ENCODE measurements at regions not wholly inside any gene's neighbourhood (a gene's known extent, or its start where the extent isn't known, plus 50 kb on each side); places are given as distances from the start of the nearest gene placed in this dataset.

DNA sequence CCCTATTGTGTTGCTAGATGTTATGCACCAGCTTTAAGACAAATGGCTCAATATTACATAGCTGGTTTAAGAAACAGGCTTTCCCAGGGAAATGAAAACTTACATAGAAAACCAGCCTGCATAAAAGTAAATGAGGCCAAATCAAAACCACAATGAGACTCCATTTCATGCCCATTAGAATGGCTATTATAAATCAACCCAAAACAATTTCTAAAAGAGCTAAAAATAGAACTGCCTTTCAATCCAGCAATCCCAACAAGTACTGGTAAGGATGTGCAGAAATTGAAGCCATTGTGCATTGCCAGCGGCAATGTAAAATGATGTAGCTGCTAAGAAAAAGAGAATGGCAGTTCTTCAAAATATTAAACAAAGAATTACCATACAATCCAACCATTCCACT lies 1170.0 kb upstream of the CDH9 start:
- Mint-ChIP-seq H3K4me1 (no peaks in the 10 kb centered on the region), H3K27ac (no peak overlapping the region), H3K27me3 (ENCODE audit: insufficient read depth, low read depth, poor library complexity) (peaks cover 1% of the 10 kb centered on the region), H3K9me3 (no peaks in the 10 kb centered on the region), H3K36me3 (ENCODE audit: low read depth) (no peaks in the 10 kb centered on the region), H3K4me3 (no peak overlapping the region)
- no peak for DNase-seq (ENCODE audit: low spot score)
- H3K4me1 ChIP-seq (ENCODE audit: insufficient read depth) = no peaks in the 10 kb centered on the region
- no peaks in the 10 kb centered on the region for H3K79me2 ChIP-seq (replicated peaks; ENCODE audit: insufficient read depth)
- H3K9me2 ChIP-seq (ENCODE audit: insufficient read depth) = no peaks in the 10 kb centered on the region; the same call in 1 of the 2 replicates
- no peaks in the 10 kb centered on the region for H4K20me1 ChIP-seq (replicated peaks; ENCODE audit: insufficient read depth)
- H3K36me3 ChIP-seq (ENCODE audit: insufficient read depth) = no peaks in the 10 kb centered on the region
- no peak overlapping the region for H3K27ac ChIP-seq (ENCODE audit: low read depth)
- no peak overlapping the region for H3K4me2 ChIP-seq
- TF ChIP-seq JUNB (IDR thresholded peaks at IDR 0.05; ENCODE audit: unreplicated experiment) (no peak), NANOG (IDR thresholded peaks at IDR 0.05; ENCODE audit: borderline replicate concordance) (no peak), EZH2phosphoT487 (IDR thresholded peaks at IDR 0.05; ENCODE audit: unreplicated experiment) (no peak), ZNF114 (CRISPR knock-in tag; IDR thresholded peaks at IDR 0.05) (no peak), CREB1 (CRISPR knock-in tag; IDR thresholded peaks at IDR 0.05; ENCODE audit: low read depth) (no peak), ZNF331 (CRISPR knock-in tag; IDR thresholded peaks at IDR 0.05; ENCODE audit: low read depth) (no peak), EZH2 (IDR thresholded peaks at IDR 0.05; ENCODE audit: low read depth, unreplicated experiment) (no peak), POLR2AphosphoS5 (IDR thresholded peaks at IDR 0.05; ENCODE audit: low read depth) (no peak), STAT1 (IDR thresholded peaks at IDR 0.05; ENCODE audit: unreplicated experiment) (no peak)
- TF ChIP-seq, protein P1, sequence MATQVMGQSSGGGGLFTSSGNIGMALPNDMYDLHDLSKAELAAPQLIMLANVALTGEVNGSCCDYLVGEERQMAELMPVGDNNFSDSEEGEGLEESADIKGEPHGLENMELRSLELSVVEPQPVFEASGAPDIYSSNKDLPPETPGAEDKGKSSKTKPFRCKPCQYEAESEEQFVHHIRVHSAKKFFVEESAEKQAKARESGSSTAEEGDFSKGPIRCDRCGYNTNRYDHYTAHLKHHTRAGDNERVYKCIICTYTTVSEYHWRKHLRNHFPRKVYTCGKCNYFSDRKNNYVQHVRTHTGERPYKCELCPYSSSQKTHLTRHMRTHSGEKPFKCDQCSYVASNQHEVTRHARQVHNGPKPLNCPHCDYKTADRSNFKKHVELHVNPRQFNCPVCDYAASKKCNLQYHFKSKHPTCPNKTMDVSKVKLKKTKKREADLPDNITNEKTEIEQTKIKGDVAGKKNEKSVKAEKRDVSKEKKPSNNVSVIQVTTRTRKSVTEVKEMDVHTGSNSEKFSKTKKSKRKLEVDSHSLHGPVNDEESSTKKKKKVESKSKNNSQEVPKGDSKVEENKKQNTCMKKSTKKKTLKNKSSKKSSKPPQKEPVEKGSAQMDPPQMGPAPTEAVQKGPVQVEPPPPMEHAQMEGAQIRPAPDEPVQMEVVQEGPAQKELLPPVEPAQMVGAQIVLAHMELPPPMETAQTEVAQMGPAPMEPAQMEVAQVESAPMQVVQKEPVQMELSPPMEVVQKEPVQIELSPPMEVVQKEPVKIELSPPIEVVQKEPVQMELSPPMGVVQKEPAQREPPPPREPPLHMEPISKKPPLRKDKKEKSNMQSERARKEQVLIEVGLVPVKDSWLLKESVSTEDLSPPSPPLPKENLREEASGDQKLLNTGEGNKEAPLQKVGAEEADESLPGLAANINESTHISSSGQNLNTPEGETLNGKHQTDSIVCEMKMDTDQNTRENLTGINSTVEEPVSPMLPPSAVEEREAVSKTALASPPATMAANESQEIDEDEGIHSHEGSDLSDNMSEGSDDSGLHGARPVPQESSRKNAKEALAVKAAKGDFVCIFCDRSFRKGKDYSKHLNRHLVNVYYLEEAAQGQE (IDR thresholded peaks at IDR 0.05; ENCODE audit: unreplicated experiment) = no peak
- TF ChIP-seq, protein P2, sequence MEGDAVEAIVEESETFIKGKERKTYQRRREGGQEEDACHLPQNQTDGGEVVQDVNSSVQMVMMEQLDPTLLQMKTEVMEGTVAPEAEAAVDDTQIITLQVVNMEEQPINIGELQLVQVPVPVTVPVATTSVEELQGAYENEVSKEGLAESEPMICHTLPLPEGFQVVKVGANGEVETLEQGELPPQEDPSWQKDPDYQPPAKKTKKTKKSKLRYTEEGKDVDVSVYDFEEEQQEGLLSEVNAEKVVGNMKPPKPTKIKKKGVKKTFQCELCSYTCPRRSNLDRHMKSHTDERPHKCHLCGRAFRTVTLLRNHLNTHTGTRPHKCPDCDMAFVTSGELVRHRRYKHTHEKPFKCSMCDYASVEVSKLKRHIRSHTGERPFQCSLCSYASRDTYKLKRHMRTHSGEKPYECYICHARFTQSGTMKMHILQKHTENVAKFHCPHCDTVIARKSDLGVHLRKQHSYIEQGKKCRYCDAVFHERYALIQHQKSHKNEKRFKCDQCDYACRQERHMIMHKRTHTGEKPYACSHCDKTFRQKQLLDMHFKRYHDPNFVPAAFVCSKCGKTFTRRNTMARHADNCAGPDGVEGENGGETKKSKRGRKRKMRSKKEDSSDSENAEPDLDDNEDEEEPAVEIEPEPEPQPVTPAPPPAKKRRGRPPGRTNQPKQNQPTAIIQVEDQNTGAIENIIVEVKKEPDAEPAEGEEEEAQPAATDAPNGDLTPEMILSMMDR (conservative IDR thresholded peaks at IDR 0.05; ENCODE audit: low read depth in 2 of 2) = no peak
- TF ChIP-seq, protein P3, sequence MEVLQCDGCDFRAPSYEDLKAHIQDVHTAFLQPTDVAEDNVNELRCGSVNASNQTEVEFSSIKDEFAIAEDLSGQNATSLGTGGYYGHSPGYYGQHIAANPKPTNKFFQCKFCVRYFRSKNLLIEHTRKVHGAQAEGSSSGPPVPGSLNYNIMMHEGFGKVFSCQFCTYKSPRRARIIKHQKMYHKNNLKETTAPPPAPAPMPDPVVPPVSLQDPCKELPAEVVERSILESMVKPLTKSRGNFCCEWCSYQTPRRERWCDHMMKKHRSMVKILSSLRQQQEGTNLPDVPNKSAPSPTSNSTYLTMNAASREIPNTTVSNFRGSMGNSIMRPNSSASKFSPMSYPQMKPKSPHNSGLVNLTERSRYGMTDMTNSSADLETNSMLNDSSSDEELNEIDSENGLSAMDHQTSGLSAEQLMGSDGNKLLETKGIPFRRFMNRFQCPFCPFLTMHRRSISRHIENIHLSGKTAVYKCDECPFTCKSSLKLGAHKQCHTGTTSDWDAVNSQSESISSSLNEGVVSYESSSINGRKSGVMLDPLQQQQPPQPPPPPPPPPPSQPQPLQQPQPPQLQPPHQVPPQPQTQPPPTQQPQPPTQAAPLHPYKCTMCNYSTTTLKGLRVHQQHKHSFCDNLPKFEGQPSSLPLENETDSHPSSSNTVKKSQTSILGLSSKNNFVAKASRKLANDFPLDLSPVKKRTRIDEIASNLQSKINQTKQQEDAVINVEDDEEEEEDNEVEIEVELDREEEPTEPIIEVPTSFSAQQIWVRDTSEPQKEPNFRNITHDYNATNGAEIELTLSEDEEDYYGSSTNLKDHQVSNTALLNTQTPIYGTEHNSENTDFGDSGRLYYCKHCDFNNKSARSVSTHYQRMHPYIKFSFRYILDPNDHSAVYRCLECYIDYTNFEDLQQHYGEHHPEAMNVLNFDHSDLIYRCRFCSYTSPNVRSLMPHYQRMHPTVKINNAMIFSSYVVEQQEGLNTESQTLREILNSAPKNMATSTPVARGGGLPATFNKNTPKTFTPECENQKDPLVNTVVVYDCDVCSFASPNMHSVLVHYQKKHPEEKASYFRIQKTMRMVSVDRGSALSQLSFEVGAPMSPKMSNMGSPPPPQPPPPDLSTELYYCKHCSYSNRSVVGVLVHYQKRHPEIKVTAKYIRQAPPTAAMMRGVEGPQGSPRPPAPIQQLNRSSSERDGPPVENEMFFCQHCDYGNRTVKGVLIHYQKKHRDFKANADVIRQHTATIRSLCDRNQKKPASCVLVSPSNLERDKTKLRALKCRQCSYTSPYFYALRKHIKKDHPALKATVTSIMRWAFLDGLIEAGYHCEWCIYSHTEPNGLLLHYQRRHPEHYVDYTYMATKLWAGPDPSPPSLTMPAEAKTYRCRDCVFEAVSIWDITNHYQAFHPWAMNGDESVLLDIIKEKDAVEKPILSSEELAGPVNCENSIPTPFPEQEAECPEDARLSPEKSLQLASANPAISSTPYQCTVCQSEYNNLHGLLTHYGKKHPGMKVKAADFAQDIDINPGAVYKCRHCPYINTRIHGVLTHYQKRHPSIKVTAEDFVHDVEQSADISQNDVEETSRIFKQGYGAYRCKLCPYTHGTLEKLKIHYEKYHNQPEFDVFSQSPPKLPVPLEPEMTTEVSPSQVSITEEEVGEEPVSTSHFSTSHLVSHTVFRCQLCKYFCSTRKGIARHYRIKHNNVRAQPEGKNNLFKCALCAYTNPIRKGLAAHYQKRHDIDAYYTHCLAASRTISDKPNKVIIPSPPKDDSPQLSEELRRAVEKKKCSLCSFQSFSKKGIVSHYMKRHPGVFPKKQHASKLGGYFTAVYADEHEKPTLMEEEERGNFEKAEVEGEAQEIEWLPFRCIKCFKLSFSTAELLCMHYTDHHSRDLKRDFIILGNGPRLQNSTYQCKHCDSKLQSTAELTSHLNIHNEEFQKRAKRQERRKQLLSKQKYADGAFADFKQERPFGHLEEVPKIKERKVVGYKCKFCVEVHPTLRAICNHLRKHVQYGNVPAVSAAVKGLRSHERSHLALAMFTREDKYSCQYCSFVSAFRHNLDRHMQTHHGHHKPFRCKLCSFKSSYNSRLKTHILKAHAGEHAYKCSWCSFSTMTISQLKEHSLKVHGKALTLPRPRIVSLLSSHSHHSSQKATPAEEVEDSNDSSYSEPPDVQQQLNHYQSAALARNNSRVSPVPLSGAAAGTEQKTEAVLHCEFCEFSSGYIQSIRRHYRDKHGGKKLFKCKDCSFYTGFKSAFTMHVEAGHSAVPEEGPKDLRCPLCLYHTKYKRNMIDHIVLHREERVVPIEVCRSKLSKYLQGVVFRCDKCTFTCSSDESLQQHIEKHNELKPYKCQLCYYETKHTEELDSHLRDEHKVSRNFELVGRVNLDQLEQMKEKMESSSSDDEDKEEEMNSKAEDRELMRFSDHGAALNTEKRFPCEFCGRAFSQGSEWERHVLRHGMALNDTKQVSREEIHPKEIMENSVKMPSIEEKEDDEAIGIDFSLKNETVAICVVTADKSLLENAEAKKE (CRISPR knock-in tag; IDR thresholded peaks at IDR 0.05) = no peak
- TF ChIP-seq, protein P4, sequence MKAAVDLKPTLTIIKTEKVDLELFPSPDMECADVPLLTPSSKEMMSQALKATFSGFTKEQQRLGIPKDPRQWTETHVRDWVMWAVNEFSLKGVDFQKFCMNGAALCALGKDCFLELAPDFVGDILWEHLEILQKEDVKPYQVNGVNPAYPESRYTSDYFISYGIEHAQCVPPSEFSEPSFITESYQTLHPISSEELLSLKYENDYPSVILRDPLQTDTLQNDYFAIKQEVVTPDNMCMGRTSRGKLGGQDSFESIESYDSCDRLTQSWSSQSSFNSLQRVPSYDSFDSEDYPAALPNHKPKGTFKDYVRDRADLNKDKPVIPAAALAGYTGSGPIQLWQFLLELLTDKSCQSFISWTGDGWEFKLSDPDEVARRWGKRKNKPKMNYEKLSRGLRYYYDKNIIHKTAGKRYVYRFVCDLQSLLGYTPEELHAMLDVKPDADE (IDR thresholded peaks at IDR 0.05) = no peak
- no peak for ATAC-seq
- no peaks in the 10 kb centered on the region for H3K27me3 ChIP-seq (ENCODE audit: insufficient read depth)
- H3K4me3 ChIP-seq = no peak overlapping the region
- no peaks in the 10 kb centered on the region for H3F3A ChIP-seq (replicated peaks; ENCODE audit: low read depth)
- no peak overlapping the region for H2AFZ ChIP-seq

All from GM23338 (cell line).